ENCODE measurements at regions not wholly inside any gene's neighbourhood (a gene's known extent, or its start where the extent isn't known, plus 50 kb on each side); places are given as distances from the start of the nearest gene placed in this dataset.

DNA sequence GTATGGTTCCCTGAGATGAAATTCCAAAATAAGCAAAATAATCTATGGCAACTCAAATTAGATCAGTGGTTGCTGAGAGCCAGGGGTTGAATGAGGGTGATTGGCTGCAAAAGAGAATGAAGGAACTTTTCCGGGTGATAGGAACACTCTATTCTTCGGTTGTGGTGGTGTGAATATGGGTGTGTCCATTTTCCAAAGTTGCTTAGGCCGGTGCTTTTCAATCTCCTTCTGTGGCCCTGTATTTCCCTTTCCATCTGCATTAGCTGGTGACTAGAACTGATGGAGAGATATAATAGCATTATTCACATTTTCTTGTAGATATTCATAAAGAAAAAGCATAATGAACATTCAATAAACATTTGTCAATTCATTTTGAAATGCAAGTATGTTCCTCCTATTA lies 382.9 kb downstream of the TFEC start:
- TF ChIP-seq, protein P1, sequence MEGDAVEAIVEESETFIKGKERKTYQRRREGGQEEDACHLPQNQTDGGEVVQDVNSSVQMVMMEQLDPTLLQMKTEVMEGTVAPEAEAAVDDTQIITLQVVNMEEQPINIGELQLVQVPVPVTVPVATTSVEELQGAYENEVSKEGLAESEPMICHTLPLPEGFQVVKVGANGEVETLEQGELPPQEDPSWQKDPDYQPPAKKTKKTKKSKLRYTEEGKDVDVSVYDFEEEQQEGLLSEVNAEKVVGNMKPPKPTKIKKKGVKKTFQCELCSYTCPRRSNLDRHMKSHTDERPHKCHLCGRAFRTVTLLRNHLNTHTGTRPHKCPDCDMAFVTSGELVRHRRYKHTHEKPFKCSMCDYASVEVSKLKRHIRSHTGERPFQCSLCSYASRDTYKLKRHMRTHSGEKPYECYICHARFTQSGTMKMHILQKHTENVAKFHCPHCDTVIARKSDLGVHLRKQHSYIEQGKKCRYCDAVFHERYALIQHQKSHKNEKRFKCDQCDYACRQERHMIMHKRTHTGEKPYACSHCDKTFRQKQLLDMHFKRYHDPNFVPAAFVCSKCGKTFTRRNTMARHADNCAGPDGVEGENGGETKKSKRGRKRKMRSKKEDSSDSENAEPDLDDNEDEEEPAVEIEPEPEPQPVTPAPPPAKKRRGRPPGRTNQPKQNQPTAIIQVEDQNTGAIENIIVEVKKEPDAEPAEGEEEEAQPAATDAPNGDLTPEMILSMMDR (conservative IDR thresholded peaks at IDR 0.05): no peak
- no peak overlapping the region for H3K27ac ChIP-seq

DNA sequence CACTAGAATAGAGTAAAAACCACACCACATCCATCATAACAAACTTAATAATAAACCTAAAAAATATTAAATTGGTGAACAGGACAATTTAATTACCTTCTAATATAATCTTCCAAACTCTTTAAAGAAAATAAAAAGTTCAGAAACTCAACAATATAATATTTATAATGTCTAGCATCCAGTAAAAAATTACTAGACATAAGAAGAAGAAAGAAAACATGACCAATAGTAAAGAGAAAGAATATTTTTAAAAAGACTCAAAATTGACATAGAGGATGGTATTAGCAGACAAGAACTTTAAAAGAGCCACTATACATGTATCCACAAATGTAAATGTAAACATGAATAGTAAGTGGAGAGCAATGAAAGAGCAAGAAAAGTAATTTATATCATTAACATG lies 388.4 kb downstream of the TFEC start:
- H3K27ac ChIP-seq: no peak overlapping the region
- TF ChIP-seq, protein P1 (conservative IDR thresholded peaks at IDR 0.05): no peak

DNA sequence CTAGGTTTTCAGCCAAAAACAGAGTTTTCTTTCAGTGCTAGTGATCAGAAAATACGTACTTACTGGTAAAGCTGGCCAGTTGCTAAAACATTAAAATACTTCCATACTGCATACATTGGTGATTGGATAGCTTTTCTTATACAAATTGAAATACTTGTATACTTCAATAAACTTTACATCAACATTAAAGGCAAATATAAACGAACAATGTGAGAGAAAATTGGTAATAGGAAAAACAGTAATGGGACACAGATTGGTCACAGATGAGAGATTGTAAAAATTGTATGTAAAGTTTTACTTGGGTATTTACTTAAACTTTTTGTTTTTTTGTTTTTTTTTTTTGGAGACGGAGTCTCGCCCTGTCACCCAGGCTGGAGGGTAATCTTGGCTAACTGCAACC lies 391.7 kb downstream of the TFEC start:
- TF ChIP-seq, protein P1 (conservative IDR thresholded peaks at IDR 0.05): no peak

DNA sequence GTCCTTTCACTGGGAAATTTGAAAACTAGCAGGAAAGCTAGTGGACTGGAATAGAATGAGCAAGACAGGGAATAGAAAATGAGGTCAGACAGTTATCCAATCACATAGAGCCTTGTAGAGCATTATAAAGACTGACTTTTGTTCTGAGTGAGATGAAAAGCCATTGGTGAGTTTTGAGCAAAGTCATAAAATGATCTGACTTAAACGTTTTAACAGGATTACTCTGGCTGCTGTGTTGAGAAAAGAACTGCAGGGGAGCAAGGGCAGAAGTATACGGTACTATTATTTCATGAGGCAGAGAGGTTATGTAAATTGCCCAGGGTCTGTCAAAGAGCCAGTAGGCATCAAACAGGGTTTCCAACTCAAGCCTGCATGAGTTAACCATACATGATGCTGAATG lies 393.4 kb downstream of the TFEC start:
- TF ChIP-seq, protein P1 (conservative IDR thresholded peaks at IDR 0.05): no peak
- H3K27ac ChIP-seq: no peak overlapping the region

More for the DNA sequence above, 391.7 kb downstream of the TFEC start:
- no peak overlapping the region for H3K27ac ChIP-seq

DNA sequence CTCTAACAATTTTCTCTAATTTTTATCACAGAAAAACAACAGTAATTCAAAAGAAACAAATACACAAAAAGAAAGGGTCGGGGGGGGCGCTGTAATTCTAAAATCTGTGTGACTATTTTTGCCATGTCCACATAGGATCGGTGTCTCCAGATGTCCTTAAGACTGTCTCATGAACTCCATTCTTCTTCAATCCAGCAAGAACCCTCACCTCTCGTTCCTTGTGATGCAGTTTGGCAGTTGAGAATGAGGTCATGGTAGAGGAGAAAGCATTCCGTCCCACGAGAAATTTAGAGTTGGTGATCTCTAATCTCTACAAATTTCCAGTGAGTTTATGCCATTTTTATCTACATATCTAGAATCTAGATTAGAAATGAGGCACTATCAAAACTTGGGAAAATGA lies 394.7 kb downstream of the TFEC start:
- no peak overlapping the region for H3K27ac ChIP-seq
- TF ChIP-seq, protein P1 (conservative IDR thresholded peaks at IDR 0.05): no peak

DNA sequence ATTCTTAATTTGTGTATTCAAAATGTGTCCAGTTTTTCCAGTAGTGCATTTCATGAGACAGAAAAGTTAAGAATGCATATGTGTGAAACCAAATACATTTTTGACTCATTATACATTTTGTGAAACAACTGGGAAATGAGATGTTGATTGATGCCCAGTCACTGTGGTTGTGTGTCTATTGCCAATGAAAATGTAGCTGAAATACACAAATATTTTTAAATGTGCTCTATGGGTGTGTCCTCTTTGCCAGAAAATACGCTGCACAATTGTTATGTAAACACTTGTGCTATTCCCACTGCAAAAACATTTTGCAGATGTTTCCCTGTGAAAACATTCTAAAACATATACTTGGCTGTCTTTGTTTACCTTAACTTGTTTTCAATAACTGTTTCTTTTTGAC lies 395.2 kb downstream of the TFEC start:
- no peak overlapping the region for H3K27ac ChIP-seq
- TF ChIP-seq, protein P1 (conservative IDR thresholded peaks at IDR 0.05): no peak

DNA sequence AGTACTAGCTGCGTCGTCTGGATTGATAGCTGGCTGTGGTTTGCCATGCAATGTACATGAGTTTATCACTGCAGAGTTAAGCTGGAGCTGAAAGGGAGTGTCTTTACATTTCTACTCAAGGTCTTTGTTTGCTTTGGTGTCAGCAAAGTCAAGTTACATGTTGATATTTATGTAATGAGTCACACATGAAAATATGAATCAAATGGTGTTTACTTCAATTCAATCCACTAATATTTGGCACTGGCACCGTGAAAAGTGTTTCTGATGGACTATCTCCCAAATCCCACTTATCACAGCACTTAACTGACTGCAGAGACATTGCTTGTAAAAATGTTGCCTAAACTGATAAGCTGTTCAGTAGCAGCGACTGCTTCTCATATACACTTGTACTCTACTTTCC lies 395.9 kb downstream of the TFEC start:
- TF ChIP-seq, protein P1 (conservative IDR thresholded peaks at IDR 0.05): no peak
- H3K27ac ChIP-seq: no peak overlapping the region

DNA sequence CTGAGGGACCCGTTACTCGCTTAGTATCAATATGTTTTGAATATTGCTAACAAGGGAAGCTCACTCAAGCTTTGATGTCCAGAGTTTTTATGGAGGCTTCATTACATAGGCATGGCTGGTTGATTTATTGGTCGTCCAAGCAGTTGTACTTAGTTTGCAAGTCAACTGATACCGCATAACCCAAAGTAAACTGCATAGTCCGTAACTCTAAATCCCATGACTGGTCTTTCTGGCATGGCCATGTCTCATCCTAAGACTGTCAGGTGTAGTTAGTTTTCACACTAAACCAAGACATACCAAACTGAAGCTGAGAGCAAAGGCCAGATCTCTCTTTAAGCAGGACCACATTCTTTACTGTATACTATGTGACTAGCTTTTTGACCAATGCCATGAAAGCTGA lies 397.9 kb downstream of the TFEC start:
- H3K27ac ChIP-seq: no peak overlapping the region
- TF ChIP-seq, protein P1 (conservative IDR thresholded peaks at IDR 0.05): no peak

Measured in VCaP (cell line).